HG03103 (cell line): ENCODE measurements at regions not wholly inside any gene's neighbourhood (a gene's known extent, or its start where the extent isn't known, plus 50 kb on each side); places are given as distances from the start of the nearest gene placed in this dataset.

Source experiments
- ATAC-seq: cut with Tn5 transposase; IDR thresholded peaks from one replicate; pipeline ENCODE4 v1.9.1; 2021; ENCODE audit warnings: low read depth; ENCODE audit not compliant: unreplicated experiment

DNA sequence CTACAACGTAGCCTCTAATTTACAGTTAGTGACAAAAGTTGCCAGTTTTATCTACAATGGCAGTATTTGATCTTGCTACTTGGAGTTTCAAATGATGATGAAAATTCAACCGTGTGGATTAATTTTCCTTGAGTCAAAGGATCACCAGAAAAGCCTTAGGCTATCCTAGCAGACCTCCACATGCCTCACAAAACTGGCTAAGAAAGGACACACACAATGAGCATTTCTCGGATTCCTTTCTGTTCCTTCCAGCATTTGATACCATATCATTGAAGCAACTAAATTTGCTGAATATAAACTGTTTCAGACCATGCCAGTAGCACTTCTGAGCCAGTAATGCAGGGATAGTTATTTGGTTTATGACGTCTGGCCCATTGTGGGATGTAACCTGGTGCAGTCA is 587.4 kb upstream of the MDFIC2 start:
- no peak for ATAC-seq

DNA sequence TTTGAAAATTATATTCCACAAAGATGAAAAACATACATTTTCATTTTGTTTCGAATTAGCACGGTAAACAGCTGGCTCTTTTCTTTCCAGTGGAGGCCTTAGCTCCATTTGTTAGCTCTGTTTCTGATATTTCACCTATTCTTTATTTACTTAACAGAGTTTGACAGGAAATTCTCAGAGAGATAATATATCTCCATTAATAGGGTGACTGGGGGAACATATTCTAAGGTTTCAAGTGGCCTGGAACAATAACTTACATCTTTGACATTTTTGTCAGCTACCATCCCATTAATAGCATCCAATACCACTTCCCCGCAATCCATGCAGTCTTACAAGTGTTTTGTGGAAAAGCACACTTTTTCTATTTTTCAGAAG is 577.6 kb upstream of the MDFIC2 start:
- no peak for ATAC-seq

DNA sequence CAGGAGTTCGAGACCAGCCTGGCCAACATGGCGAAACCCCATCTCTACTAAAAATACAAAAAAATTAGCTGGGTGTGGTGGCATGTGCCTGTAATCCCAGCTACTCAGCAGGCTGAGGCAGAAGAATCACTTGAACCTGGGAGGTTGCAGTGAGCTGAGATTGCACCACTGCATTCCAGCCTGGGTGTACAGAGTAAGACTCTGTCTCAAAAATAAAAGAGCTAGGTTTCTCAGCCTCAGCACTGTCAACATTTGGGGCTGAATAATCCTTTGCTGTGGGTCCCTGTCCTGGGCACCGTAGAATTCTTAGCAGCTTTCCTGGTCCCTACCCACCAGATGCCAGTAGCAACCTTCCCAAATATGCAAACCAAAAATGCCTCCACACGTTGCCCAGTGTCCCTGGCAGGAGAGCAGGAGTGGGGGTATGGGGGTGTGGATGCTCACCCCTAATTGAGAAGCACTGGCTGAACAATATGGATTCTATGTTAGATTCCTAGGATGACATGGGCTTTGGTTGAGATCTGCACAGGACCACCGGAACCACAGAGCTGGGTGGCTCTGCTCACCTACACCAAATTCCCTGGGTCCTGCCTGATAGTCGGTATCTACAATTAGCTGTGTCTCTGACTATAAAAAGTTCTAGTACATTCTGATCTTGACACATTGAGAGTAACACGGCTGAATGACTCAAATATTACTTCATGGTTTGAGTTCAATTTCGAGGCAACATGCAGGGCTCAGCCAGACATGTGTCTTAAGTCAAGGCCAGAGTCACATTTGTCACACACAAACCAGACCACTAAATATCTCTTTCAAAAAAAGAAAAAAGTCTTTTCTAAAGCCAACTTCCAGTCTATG is 577.0 kb upstream of the MDFIC2 start:
- ATAC-seq, result no peak

DNA sequence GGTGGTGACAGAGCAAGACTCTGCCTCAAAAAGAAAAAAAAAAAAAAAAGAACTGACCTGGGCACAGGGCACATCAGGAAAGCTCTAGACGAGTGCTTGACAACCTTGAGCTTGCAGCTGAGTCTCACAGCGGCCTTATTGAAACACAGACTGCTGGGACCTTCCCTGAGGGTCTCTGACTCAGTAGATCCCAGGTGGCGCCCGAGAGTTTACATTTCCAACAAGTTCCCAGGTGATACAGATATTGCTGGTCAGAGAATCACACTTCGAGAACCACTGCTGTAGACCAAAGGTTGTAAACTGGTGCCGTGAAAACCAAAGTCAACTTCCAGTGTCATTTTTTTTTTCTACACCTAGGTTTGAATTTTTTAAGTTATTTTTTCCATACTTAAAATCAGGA is 573.2 kb upstream of the MDFIC2 start:
- ATAC-seq, result no peak

DNA sequence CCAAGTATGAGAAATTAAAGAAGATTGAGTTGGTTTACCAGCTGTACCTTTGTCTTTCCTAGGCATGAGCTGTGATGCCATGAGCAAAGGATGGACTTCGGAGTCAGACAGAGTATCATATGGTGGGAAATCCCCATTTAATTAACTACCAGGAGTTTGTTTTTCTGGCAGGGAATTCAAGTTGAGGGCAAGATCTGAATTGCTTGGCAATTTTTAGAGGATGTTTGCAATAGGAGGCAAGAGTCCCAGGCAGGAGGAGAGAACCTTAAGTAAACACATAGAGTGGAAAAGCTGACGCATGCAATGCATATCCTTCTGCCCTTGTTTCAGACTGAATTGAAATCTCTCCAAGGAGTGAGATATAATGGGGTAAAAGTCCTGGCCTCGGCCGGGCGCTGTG is 569.7 kb upstream of the MDFIC2 start:
- ATAC-seq, result no peak

DNA sequence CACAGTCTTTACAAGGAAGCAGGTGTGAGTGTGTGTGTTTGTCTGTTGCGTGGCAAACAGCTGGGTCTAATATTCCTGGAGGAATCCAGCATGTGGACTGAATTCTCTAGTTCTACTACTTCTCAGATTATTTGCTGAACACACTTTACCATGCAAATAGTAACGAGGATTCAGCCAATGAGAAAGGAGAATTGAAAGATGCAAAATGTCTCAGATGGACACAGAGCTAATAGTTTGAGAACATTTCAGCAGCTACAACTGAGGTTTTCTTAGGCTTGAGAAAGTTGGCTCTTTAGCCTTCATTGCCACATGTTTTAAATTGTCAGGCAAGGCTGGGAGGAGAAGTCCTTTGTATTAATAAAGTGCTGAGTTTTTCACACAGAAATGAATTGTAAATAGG is 568.0 kb upstream of the MDFIC2 start:
- no peak for ATAC-seq

DNA sequence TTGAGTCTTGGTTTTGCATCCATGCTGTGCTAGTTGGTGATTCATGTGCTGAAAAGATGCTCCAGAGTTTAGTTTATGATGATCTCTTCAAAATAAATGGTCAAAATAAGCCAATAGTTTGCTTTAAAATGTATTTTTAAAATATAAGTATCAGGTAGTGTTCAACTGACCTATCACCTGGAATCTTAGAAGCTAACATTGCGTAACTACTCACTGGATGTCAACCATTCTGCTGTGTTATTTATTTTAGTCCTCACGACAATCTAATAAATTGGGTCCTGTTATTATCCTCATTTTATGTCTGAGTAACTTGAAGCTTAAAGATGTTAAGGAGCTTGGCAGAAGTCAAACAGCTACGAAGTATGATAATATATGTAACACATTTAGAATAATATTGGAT is 563.7 kb upstream of the MDFIC2 start:
- ATAC-seq, result no peak

DNA sequence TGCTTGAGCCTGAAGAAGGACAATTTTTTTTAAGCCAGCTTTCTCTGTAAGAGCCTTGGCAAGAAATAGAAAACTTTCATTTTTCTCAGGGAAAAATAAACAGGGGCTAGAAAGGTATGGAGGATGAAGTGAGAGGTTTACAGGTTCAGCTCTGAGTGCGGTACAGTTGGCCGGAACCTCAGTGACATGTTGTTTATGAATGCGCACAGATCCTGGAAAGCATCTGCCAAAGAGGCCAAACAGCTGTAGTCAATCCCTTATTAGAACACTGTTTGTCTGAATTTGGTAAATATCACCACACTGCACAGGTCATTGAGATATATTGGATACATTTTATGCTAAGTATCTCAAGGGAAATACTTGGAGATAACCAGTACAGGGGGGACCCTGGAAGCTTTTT is 561.8 kb upstream of the MDFIC2 start:
- ATAC-seq, result no peak

DNA sequence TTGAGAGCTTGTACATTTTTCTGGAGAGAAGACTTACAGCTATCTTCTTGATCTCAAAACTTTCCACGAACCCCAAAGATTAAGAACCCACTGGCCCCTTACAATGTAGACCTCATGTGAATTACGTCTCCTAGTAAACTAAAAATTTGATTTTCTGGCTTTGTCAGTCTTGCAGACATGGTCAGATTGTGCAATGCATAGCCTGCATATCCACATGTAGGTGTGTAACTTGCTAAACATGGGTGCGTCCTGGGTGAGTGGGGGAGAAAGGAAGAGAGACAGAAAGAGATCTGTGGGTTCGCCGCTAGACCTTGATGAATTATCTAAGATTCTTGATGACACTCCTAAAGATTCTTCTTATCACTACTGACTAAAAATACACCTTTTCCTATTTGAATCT is 561.2 kb upstream of the MDFIC2 start:
- no peak for ATAC-seq

DNA sequence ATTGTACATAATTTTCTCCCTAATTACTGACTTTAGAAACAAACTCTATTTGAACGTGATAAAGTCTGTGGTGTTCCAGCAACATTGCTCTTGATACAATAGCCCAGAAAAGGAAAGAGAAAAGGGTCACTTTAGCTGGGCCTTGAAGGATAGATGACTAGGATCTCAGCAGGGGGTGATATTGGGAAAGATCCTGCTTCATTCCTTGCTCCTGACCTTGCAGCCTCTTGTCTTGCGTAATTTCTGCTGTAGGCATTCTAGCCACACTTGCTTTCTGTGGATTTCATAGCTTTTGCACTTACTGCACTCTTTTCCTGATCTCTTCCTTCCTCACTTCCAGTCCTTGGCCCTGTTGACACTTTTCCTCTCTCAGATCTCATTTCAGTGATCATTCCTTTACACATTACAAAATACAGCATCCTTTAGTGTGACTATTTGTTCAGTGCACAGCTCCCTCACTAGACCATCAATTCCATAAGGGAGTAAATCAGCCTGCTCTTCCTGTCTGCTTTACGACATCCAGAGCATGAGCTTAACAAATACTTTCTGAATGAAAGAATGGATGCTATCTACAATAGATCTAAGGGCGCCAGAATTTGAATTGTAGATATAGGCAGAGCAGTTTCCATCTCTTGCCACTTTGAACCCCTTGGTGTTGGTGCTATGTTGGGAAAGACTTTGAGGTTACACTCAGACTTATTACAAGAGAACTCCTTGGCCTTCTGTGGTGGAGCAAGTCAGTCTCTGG is 559.6 kb upstream of the MDFIC2 start:
- ATAC-seq, result no peak

DNA sequence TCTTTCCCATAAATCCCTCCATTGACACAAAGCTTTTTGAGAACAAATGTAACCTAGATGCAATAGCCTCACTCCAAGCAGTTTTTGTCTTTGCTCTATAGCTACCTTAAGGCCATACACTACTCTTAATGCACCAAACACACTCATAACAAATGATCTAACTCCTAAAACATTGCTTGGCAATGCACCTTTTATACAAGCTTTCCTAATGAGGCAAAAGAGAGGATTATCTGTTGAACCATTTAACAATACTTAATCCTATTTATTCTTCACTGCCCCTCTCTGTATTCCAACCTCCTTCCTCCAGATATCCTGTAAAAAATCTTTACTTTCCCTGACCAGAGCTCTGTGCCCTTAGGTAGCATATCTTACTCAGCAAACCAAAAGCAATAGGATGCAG is 558.1 kb upstream of the MDFIC2 start:
- ATAC-seq, result no peak

DNA sequence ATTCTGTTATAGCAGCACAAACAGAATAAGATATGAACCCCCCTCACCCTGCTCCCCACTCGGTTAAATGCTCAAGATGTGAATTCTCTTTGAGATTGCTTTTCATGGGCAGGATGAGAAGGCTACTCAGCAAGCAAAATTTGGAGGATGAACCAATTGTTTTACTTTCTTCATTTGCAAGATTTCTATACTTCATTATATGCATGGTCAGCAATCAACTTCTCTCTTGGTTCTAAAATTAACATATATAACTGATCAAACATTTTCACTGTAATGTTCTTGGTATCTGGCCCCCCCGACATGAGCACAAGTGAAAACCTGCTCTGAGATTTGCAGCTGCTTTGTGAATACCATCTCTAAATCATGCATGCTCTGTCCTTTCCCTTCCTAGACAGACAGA is 556.1 kb upstream of the MDFIC2 start:
- ATAC-seq, result no peak

DNA sequence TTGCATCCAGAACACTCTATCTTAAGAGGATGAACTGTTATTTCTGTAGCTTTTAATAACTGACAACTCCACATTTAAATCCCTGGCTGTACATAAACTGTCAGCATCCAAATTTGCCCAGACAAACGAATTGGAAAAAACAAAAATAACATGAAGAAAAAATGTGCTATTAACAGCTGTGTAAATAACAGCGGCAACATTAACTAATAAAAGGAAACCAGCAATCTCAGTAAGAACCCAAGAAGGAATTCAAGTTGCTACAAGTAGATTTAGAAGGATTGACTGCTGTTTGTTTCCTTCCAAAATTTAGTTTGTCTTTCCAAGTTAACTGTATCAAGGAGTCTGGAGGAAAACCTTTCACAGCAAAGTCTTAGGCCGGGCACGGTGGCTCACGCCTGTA is 550.6 kb upstream of the MDFIC2 start:
- no peak for ATAC-seq

DNA sequence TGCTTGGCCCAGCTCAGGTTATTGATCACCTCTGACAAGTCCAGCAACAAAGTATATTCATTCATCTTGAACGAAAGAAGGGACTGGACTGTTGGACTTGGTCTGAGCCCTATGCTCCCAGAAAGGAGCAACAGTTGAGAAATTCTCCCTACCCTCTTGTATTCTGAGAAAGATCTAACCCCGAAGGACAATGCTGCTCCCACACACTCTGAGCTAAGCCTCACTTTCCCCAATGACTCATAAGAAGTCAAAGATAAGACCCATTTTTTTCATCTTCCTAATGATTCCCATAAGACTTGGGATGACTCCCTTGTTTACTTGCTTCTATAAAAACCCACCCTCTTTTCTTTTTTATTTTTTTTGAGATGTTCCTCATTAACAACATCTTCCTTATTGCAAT is 549.4 kb upstream of the MDFIC2 start:
- ATAC-seq, result no peak

DNA sequence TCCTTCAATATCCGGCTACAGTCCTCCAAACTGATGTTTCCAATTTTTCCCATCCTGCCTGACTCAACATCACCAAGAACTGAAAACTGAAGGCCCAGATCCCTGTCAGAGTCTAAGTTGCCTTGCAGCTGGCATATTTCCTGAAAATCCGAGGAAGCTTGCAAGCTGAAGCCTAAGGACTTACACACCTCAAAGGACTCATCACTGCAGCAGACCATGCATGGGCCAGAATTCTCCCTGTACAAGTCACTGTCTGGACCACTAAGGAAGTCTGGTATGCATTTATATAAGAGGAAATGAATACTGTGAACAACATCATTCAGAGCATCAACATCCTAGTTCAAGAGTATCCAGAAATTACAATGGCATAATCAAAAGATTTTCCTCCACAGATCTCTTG is 548.8 kb upstream of the MDFIC2 start:
- ATAC-seq, result no peak

DNA sequence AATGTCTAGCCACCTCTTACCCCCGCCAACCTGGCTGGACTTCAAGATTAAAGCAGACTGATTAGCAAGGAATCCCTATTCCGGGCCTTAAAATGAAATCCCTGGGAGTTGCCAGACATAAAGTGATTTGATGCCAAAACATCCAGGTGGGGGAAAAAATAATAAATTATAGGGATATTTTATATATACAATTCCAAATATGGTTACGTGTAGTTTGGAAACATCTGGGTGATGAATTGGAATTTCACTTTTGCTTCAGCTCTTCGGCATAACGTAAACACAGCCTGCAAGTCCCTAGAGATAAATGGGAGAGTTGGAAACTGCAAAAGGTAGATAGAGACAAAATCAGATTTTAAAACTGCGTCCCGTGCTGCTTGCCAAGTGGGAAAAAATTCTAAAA is 545.5 kb upstream of the MDFIC2 start:
- no peak for ATAC-seq

DNA sequence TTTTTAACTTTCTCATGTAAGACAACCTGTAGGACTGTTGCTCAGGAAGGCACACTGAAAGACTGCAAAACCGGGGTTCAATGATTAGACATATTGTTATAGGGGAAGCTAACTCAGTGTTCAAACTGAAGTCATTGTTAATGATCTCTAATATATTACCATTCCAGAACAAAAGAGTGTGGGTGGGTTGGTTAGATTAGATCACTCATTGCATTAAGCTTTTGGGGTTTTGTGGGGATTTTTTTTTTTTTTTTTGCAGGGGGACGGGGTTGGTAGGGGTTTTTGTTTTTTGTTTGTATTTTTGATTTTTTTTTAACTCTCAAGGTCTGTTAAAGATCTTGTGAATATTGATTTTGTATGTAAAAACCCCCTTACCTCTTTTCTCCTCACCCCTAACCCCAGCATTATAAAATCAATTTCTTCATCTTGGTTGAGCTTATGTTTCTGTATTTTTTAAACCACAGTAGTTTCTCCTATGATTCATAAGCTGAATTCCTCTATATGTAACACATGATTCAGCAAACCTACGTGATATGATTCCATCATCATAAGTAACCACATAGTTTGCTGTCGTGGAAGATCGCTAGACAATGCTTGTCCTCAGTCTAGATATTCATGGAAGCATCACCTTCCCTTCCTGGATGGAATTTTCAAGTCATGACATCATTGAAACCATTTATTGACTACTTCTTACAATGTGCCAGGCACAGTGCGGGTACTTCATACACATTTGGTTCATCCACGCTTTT is 544.1 kb upstream of the MDFIC2 start:
- ATAC-seq, result no peak

DNA sequence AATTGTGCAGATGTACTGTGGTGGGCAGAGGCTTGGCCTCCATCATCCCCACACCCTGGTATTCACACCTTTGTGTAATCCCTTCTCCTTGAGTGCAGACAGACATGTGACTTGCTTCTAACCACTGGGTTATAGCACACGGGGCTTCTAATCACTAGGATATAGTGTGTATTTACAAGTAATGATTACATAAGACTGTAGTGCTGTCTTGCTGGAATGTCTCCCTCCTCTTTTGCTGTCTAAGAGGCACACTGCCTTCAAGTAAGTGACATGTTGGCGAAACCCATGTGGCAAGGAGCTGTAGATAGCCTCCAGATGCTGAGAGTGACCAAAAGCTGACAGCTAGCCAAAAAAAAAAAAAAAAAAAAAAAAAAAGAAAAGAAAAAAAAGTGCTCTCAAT is 542.7 kb upstream of the MDFIC2 start:
- no peak for ATAC-seq

DNA sequence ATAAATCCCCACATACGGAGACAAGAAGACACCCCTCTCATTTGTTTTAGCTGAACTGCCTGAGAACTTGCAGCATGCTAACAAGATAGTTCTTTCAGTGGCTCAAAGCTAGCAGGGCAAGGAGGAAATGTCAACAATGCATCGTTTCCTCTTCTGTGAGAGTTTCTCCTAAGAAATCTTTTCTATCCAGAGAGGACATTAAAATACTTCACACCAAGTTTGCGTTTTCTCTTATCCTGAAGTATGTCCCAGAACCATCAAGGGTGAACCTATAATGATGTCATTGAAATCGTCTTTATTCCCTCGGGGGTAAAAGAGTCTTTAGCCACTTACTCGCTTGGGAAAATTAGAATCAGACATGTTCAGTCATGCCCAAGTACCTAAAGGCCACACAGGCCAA is 541.7 kb upstream of the MDFIC2 start:
- ATAC-seq, result no peak

DNA sequence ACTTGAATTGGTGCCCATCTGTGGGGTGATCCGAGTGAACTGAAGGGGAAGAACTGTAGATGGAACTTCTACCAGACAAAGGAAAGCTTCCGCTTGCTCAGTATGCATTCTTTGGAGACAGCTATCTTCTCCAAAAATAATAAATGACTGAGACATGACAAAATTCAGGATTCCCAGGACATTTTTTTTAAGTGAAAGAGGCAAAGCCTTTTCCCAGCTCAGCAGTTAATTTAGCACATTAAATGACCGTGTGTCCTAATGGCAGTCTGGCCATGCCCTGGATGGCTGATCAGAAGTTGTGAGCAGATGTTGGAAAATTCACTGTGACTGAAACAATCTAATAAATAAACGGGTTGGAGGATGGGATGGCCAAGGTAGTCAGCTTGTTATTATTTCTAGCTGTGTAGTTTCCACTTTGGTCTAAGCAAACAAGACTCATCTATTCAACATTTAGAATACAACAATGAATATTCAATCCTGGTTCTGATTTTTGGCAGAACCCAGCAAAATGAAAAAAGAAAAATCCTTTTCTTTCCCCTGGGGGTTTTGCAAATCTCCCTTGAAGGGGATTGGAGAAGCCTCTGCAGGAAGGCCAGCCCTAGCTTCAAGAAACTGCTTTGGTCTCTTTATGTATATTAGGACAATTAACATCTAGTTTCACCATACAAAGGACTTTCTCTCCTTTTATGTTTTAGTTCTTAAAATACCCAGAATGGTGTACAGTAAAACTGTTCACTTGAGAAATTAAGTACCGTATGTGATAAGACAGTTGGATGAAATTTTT is 540.9 kb upstream of the MDFIC2 start:
- no peak for ATAC-seq
